ENCODE measurements at regions not wholly inside any gene's neighbourhood (a gene's known extent, or its start where the extent isn't known, plus 50 kb on each side); places are given as distances from the start of the nearest gene placed in this dataset.
A peak's percentile ranks its signal among the peaks of the same experiment; 100 is the strongest.

- no peak overlapping the region for H3K27ac ChIP-seq (ENCODE audit: low read length)
- H3K9me3 ChIP-seq (ENCODE audit: insufficient read depth, low read depth, low read length) = no peaks in the 10 kb centered on the region
- no peaks in the 10 kb centered on the region for H3K4me1 ChIP-seq (ENCODE audit: insufficient read depth, low read length)
- H3K4me3 ChIP-seq (ENCODE audit: low read length) = no peak overlapping the region
- no peaks in the 10 kb centered on the region for H3K36me3 ChIP-seq (ENCODE audit: insufficient read depth, low read depth, low read length)
- no peak overlapping the region for H3K9ac ChIP-seq (ENCODE audit: low read depth, low read length)
- no peaks in the 10 kb centered on the region for H3K27me3 ChIP-seq (ENCODE audit: insufficient read depth, low read length)
Measured at GRCh38 chr6:84457276-84457675, 229.8 kb upstream of the CEP162 start.

GRCh38 chr6:84456803-84457202 lies 229.4 kb upstream of the CEP162 start:
- Histone ChIP-seq H3K9me3 (ENCODE audit: insufficient read depth, low read depth, low read length) (no peaks in the 10 kb centered on the region), H3K27ac (ENCODE audit: low read length) (no peak overlapping the region), H3K9ac (ENCODE audit: low read depth, low read length) (no peak overlapping the region)

GRCh38 chr6:84455511-84456029 lies 228.1 kb upstream of the CEP162 start:
- Histone ChIP-seq H3K9me3 (ENCODE audit: insufficient read depth, low read depth, low read length) (no peaks in the 10 kb centered on the region), H3K9ac (ENCODE audit: low read depth, low read length) (no peak overlapping the region), H3K4me3 (ENCODE audit: low read length) (no peak overlapping the region), H3K4me1 (ENCODE audit: insufficient read depth, low read length) (no peaks in the 10 kb centered on the region), H3K27me3 (ENCODE audit: insufficient read depth, low read length) (no peaks in the 10 kb centered on the region), H3K27ac (ENCODE audit: low read length) (no peak overlapping the region), H3K36me3 (ENCODE audit: insufficient read depth, low read depth, low read length) (no peaks in the 10 kb centered on the region)

More at GRCh38 chr6:84456803-84457202, 229.4 kb upstream of the CEP162 start:
- Histone ChIP-seq H3K4me3 (ENCODE audit: low read length) (no peak overlapping the region), H3K36me3 (ENCODE audit: insufficient read depth, low read depth, low read length) (no peaks in the 10 kb centered on the region), H3K27me3 (ENCODE audit: insufficient read depth, low read length) (no peaks in the 10 kb centered on the region), H3K4me1 (ENCODE audit: insufficient read depth, low read length) (no peaks in the 10 kb centered on the region)

- no peak overlapping the region for H3K4me3 ChIP-seq (ENCODE audit: low read length)
- no peak overlapping the region for H3K27ac ChIP-seq (ENCODE audit: low read length)
- no peaks in the 10 kb centered on the region for H3K4me1 ChIP-seq (ENCODE audit: insufficient read depth, low read length)
- no peaks in the 10 kb centered on the region for H3K36me3 ChIP-seq (ENCODE audit: insufficient read depth, low read depth, low read length)
- H3K9ac ChIP-seq (ENCODE audit: low read depth, low read length) = no peak overlapping the region
- H3K9me3 ChIP-seq (ENCODE audit: insufficient read depth, low read depth, low read length) = no peaks in the 10 kb centered on the region
- no peaks in the 10 kb centered on the region for H3K27me3 ChIP-seq (ENCODE audit: insufficient read depth, low read length)
Measured at GRCh38 chr6:84453499-84453898, 226.1 kb upstream of the CEP162 start.

GRCh38 chr6:84450018-84450417 lies 222.6 kb upstream of the CEP162 start:
- Histone ChIP-seq H3K4me3 (ENCODE audit: low read length) (no peak overlapping the region), H3K4me1 (ENCODE audit: insufficient read depth, low read length) (peaks cover 3% of the 10 kb centered on the region; the same call in 1 of the 2 replicates), H3K36me3 (ENCODE audit: insufficient read depth, low read depth, low read length) (no peaks in the 10 kb centered on the region), H3K27me3 (ENCODE audit: insufficient read depth, low read length) (no peaks in the 10 kb centered on the region), H3K9ac (ENCODE audit: low read depth, low read length) (no peak overlapping the region), H3K9me3 (ENCODE audit: insufficient read depth, low read depth, low read length) (no peaks in the 10 kb centered on the region), H3K27ac (ENCODE audit: low read length) (no peak overlapping the region)

GRCh38 chr6:84449220-84449619 lies 221.8 kb upstream of the CEP162 start:
- no peaks in the 10 kb centered on the region for H3K36me3 ChIP-seq (ENCODE audit: insufficient read depth, low read depth, low read length)

GRCh38 chr6:84448331-84448730 lies 220.9 kb upstream of the CEP162 start:
- Histone ChIP-seq H3K27me3 (ENCODE audit: insufficient read depth, low read length) (no peaks in the 10 kb centered on the region), H3K27ac (ENCODE audit: low read length) (no peak overlapping the region), H3K9ac (ENCODE audit: low read depth, low read length) (peak overlapping the region; percentile 8; the same call in 1 of the 2 replicates), H3K9me3 (ENCODE audit: insufficient read depth, low read depth, low read length) (no peaks in the 10 kb centered on the region), H3K4me1 (ENCODE audit: insufficient read depth, low read length) (peaks cover 3% of the 10 kb centered on the region; the same call in 1 of the 2 replicates), H3K36me3 (ENCODE audit: insufficient read depth, low read depth, low read length) (no peaks in the 10 kb centered on the region), H3K4me3 (ENCODE audit: low read length) (no peak overlapping the region)

More at GRCh38 chr6:84449220-84449619, 221.8 kb upstream of the CEP162 start:
- no peaks in the 10 kb centered on the region for H3K27me3 ChIP-seq (ENCODE audit: insufficient read depth, low read length)
- H3K9me3 ChIP-seq (ENCODE audit: insufficient read depth, low read depth, low read length) = no peaks in the 10 kb centered on the region
- H3K4me3 ChIP-seq (ENCODE audit: low read length) = no peak overlapping the region
- H3K27ac ChIP-seq (ENCODE audit: low read length) = no peak overlapping the region
- peaks cover 3% of the 10 kb centered on the region; the same call in 1 of the 2 replicates for H3K4me1 ChIP-seq (ENCODE audit: insufficient read depth, low read length)
- no peak overlapping the region for H3K9ac ChIP-seq (ENCODE audit: low read depth, low read length)

- H3K27ac ChIP-seq (ENCODE audit: low read length) = no peak overlapping the region
- H3K9me3 ChIP-seq (ENCODE audit: insufficient read depth, low read depth, low read length) = no peaks in the 10 kb centered on the region
Measured at GRCh38 chr6:84447651-84448050, 220.2 kb upstream of the CEP162 start.

GRCh38 chr6:84445068-84445467 lies 217.6 kb upstream of the CEP162 start:
- Histone ChIP-seq H3K4me3 (ENCODE audit: low read length) (no peak overlapping the region), H3K9ac (ENCODE audit: low read depth, low read length) (no peak overlapping the region), H3K36me3 (ENCODE audit: insufficient read depth, low read depth, low read length) (no peaks in the 10 kb centered on the region), H3K9me3 (ENCODE audit: insufficient read depth, low read depth, low read length) (no peaks in the 10 kb centered on the region), H3K4me1 (ENCODE audit: insufficient read depth, low read length) (peaks cover 3% of the 10 kb centered on the region; the same call in 1 of the 2 replicates), H3K27me3 (ENCODE audit: insufficient read depth, low read length) (no peaks in the 10 kb centered on the region), H3K27ac (ENCODE audit: low read length) (no peak overlapping the region)

More at GRCh38 chr6:84447651-84448050, 220.2 kb upstream of the CEP162 start:
- Histone ChIP-seq H3K9ac (ENCODE audit: low read depth, low read length) (peak overlapping the region; percentile 8; the same call in 1 of the 2 replicates), H3K4me3 (ENCODE audit: low read length) (no peak overlapping the region), H3K4me1 (ENCODE audit: insufficient read depth, low read length) (peaks cover 3% of the 10 kb centered on the region; the same call in 1 of the 2 replicates), H3K36me3 (ENCODE audit: insufficient read depth, low read depth, low read length) (no peaks in the 10 kb centered on the region), H3K27me3 (ENCODE audit: insufficient read depth, low read length) (no peaks in the 10 kb centered on the region)

GRCh38 chr6:84442208-84442607 lies 214.8 kb upstream of the CEP162 start:
- H3K9me3 ChIP-seq (ENCODE audit: insufficient read depth, low read depth, low read length) = no peaks in the 10 kb centered on the region
- H3K4me3 ChIP-seq (ENCODE audit: low read length) = no peak overlapping the region
- H3K4me1 ChIP-seq (ENCODE audit: insufficient read depth, low read length) = no peaks in the 10 kb centered on the region
- no peak overlapping the region for H3K9ac ChIP-seq (ENCODE audit: low read depth, low read length)
- no peaks in the 10 kb centered on the region for H3K36me3 ChIP-seq (ENCODE audit: insufficient read depth, low read depth, low read length)
- H3K27ac ChIP-seq (ENCODE audit: low read length) = no peak overlapping the region
- no peaks in the 10 kb centered on the region for H3K27me3 ChIP-seq (ENCODE audit: insufficient read depth, low read length)

- Histone ChIP-seq H3K27ac (ENCODE audit: low read length) (no peak overlapping the region), H3K4me3 (ENCODE audit: low read length) (no peak overlapping the region), H3K9ac (ENCODE audit: low read depth, low read length) (no peak overlapping the region), H3K27me3 (ENCODE audit: insufficient read depth, low read length) (no peaks in the 10 kb centered on the region), H3K4me1 (ENCODE audit: insufficient read depth, low read length) (no peaks in the 10 kb centered on the region), H3K9me3 (ENCODE audit: insufficient read depth, low read depth, low read length) (no peaks in the 10 kb centered on the region), H3K36me3 (ENCODE audit: insufficient read depth, low read depth, low read length) (no peaks in the 10 kb centered on the region)
Measured at GRCh38 chr6:84441456-84441855, 214.0 kb upstream of the CEP162 start.

- Histone ChIP-seq H3K4me1 (ENCODE audit: insufficient read depth, low read length) (no peaks in the 10 kb centered on the region), H3K27ac (ENCODE audit: low read length) (no peak overlapping the region), H3K9me3 (ENCODE audit: insufficient read depth, low read depth, low read length) (no peaks in the 10 kb centered on the region), H3K36me3 (ENCODE audit: insufficient read depth, low read depth, low read length) (no peaks in the 10 kb centered on the region), H3K4me3 (ENCODE audit: low read length) (no peak overlapping the region), H3K27me3 (ENCODE audit: insufficient read depth, low read length) (no peaks in the 10 kb centered on the region), H3K9ac (ENCODE audit: low read depth, low read length) (no peak overlapping the region)
Measured at GRCh38 chr6:84434550-84434949, 207.1 kb upstream of the CEP162 start.
